WTC11 (cell line): ENCODE measurements at regions not wholly inside any gene's neighbourhood (a gene's known extent, or its start where the extent isn't known, plus 50 kb on each side); places are given as distances from the start of the nearest gene placed in this dataset.

Source experiments
- ATAC-seq: fragments of 200-7000 bp; cut with Tn5 transposase; 2 replicates; pipeline ENCODE4 v1.10.0; 2021; ENCODE audit warnings: mild to moderate bottlenecking, moderate library complexity
- CTCF ChIA-PET: fragments of 300-600 bp; sonication (Branson Sonifier 250); formaldehyde crosslinking; loops from one replicate; lab custom pipeline; 2021; ENCODE audit warnings: antibody characterized with exemption; lab: Charles Lee
- POLR2A ChIA-PET: fragments of 350-600 bp; sonication (Branson Sonifier 250); formaldehyde crosslinking; loops from one replicate; lab custom pipeline; 2021; ENCODE audit warnings: antibody characterized with exemption; lab: Charles Lee
- DNase-seq: peaks from one replicate; pipeline ENCODE4 v3.0.0; 2021; ENCODE audit warnings: low spot score
- H3K27ac Mint-ChIP-seq: 2 replicates; pipeline ENCODE4 v1.8.0; 2021; ENCODE audit warnings: mixed read lengths
- H3K27me3 Mint-ChIP-seq: 2 replicates; pipeline ENCODE4 v1.8.0; 2021; ENCODE audit warnings: low read depth, mild to moderate bottlenecking, moderate library complexity, mixed read lengths
- H3K36me3 Mint-ChIP-seq: 2 replicates; pipeline ENCODE4 v1.8.0; 2021; ENCODE audit warnings: mixed read lengths
- H3K4me1 Mint-ChIP-seq: 2 replicates; pipeline ENCODE4 v1.8.0; 2022; ENCODE audit warnings: mixed read lengths
- H3K4me3 Mint-ChIP-seq: 2 replicates; pipeline ENCODE4 v1.8.0; 2021; ENCODE audit warnings: mild to moderate bottlenecking, moderate library complexity, mixed read lengths
- H3K9me3 Mint-ChIP-seq: 2 replicates; pipeline ENCODE4 v1.8.0; 2021; ENCODE audit warnings: mixed read lengths
- ATF1 ChIP-seq: sonication (generic); formaldehyde crosslinking; IDR thresholded peaks from 2 replicates; pipeline ENCODE4 v1.8.1; 2023; ENCODE audit warnings: mild to moderate bottlenecking, moderate library complexity, missing genetic modification reagents
- ATF2 ChIP-seq: sonication (generic); formaldehyde crosslinking; IDR thresholded peaks from 2 replicates; pipeline ENCODE4 v1.8.1; 2022; ENCODE audit warnings: low read depth, missing genetic modification reagents, borderline replicate concordance
- E2F1 ChIP-seq: sonication (generic); formaldehyde crosslinking; IDR thresholded peaks from 2 replicates; pipeline ENCODE4 v1.8.0; 2022; ENCODE audit warnings: mild to moderate bottlenecking, missing genetic modification reagents
- FOXJ3 ChIP-seq: sonication (generic); formaldehyde crosslinking; IDR thresholded peaks from 2 replicates; pipeline ENCODE4 v1.9.0; 2021; ENCODE audit warnings: missing genetic modification reagents, mild to moderate bottlenecking, borderline replicate concordance
- FOXK1 ChIP-seq: sonication (generic); formaldehyde crosslinking; IDR thresholded peaks from 2 replicates; pipeline ENCODE4 v1.8.0; 2022; ENCODE audit warnings: mild to moderate bottlenecking, moderate library complexity, missing genetic modification reagents
- FOXP1 ChIP-seq: sonication (generic); formaldehyde crosslinking; IDR thresholded peaks from 2 replicates; pipeline ENCODE4 v1.8.0; 2022; ENCODE audit warnings: missing genetic modification reagents, mild to moderate bottlenecking, moderate library complexity, borderline replicate concordance
- FOXP4 ChIP-seq: sonication (generic); formaldehyde crosslinking; IDR thresholded peaks from 2 replicates; pipeline ENCODE4 v1.8.0; 2022; ENCODE audit warnings: mild to moderate bottlenecking, missing genetic modification reagents
- JAZF1 ChIP-seq: fragments of 250-450 bp; sonication (Bioruptor Pico); IDR thresholded peaks from 2 replicates; pipeline ENCODE4 v1.9.0; 2021; ENCODE audit warnings: moderate library complexity, mild to moderate bottlenecking, inconsistent platforms
- JUN ChIP-seq: sonication (generic); formaldehyde crosslinking; IDR thresholded peaks from 2 replicates; pipeline ENCODE4 v1.8.0; 2023; ENCODE audit warnings: mild to moderate bottlenecking, missing genetic modification reagents
- MLX ChIP-seq: sonication (generic); formaldehyde crosslinking; IDR thresholded peaks from 2 replicates; pipeline ENCODE4 v1.8.1; 2023; ENCODE audit warnings: mild to moderate bottlenecking, missing genetic modification reagents, moderate library complexity
- ZNF121 ChIP-seq: sonication (generic); formaldehyde crosslinking; IDR thresholded peaks from 2 replicates; pipeline ENCODE4 v1.8.0; 2023; ENCODE audit warnings: missing genetic modification reagents
- ZNF138 ChIP-seq: sonication (generic); formaldehyde crosslinking; conservative IDR thresholded peaks from 2 replicates; pipeline ENCODE4 v1.8.1; 2022; ENCODE audit warnings: mild to moderate bottlenecking, moderate library complexity, missing genetic modification reagents
- ZNF425 ChIP-seq: fragments of 250-450 bp; sonication (Bioruptor Pico); conservative IDR thresholded peaks from 2 replicates; pipeline ENCODE4 v1.9.0; 2021; ENCODE audit warnings: mild to moderate bottlenecking
- TF ChIP-seq, protein P1 (sequence below): sonication (generic); formaldehyde crosslinking; IDR thresholded peaks from 2 replicates; pipeline ENCODE4 v1.8.1; 2023; ENCODE audit warnings: mild to moderate bottlenecking, missing genetic modification reagents, moderate library complexity
- TF ChIP-seq, protein P2 (sequence below): sonication (generic); formaldehyde crosslinking; conservative IDR thresholded peaks from 2 replicates; pipeline ENCODE4 v1.8.1; 2022; ENCODE audit warnings: mild to moderate bottlenecking, missing genetic modification reagents
- TF ChIP-seq, protein P3 (sequence below): fragments of 250-450 bp; sonication (Bioruptor Pico); IDR thresholded peaks from 2 replicates; pipeline ENCODE4 v1.9.0; 2021; ENCODE audit warnings: mild to moderate bottlenecking

- TF ChIP-seq, protein P1, sequence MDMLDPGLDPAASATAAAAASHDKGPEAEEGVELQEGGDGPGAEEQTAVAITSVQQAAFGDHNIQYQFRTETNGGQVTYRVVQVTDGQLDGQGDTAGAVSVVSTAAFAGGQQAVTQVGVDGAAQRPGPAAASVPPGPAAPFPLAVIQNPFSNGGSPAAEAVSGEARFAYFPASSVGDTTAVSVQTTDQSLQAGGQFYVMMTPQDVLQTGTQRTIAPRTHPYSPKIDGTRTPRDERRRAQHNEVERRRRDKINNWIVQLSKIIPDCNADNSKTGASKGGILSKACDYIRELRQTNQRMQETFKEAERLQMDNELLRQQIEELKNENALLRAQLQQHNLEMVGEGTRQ, result no peak
- TF ChIP-seq E2F1 (CRISPR knock-in tag), result no peak
- TF ChIP-seq FOXP1 (CRISPR knock-in tag), result no peak
- no peak for TF ChIP-seq ZNF138
- no peak for TF ChIP-seq MLX (CRISPR knock-in tag)
- TF ChIP-seq, protein P2, sequence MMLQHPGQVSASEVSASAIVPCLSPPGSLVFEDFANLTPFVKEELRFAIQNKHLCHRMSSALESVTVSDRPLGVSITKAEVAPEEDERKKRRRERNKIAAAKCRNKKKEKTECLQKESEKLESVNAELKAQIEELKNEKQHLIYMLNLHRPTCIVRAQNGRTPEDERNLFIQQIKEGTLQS, result no peak
- no peak for TF ChIP-seq JUN (CRISPR knock-in tag)
- Mint-ChIP-seq H3K4me1 (no peaks in the 10 kb centered on the region), H3K36me3 (no peaks in the 10 kb centered on the region), H3K9me3 (no peaks in the 10 kb centered on the region), H3K4me3 (no peak overlapping the region), H3K27ac (no peak overlapping the region), H3K27me3 (no peaks in the 10 kb centered on the region)
- DNase-seq, result no peak
- CTCF ChIA-PET, result no interaction called here
- no peak for ATAC-seq
- POLR2A ChIA-PET, result no interaction called here
Measured at GRCh38 chr4:149280806-149281205, 534.8 kb downstream of the IQCM start.

GRCh38 chr4:149279776-149280175, 535.9 kb downstream of the IQCM start:
- TF ChIP-seq FOXK1 (CRISPR knock-in tag), result no peak
- no peak for TF ChIP-seq MLX (CRISPR knock-in tag)
- no peak for TF ChIP-seq FOXP4
- TF ChIP-seq JAZF1 (CRISPR knock-in tag), result no peak
- TF ChIP-seq ATF2, result no peak
- TF ChIP-seq, protein P3, sequence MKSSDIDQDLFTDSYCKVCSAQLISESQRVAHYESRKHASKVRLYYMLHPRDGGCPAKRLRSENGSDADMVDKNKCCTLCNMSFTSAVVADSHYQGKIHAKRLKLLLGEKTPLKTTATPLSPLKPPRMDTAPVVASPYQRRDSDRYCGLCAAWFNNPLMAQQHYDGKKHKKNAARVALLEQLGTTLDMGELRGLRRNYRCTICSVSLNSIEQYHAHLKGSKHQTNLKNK, result no peak
- no peak for TF ChIP-seq ZNF425
- no peak for TF ChIP-seq ATF1 (CRISPR knock-in tag)
- TF ChIP-seq FOXJ3, result no peak
- no peak for TF ChIP-seq ZNF121 (CRISPR knock-in tag)
- TF ChIP-seq, all 79 proteins: peak for 0
- Mint-ChIP-seq H3K27me3 (no peaks in the 10 kb centered on the region), H3K27ac (no peak overlapping the region), H3K9me3 (peaks cover 7% of the 10 kb centered on the region), H3K4me3 (no peak overlapping the region), H3K36me3 (no peaks in the 10 kb centered on the region), H3K4me1 (no peaks in the 10 kb centered on the region)
- ChIA-PET POLR2A (no interaction called here), CTCF (no interaction called here)
- ATAC-seq (no peak), DNase-seq (no peak)
